PC-3 (cell line): ENCODE measurements at regions not wholly inside any gene's neighbourhood (a gene's known extent, or its start where the extent isn't known, plus 50 kb on each side); places are given as distances from the start of the nearest gene placed in this dataset.

Source experiments
- ATAC-seq: fragments of 200-7000 bp; cut with Tn5 transposase; 2 replicates; pipeline ENCODE4 v1.9.1; 2020; ENCODE audit warnings: mild to moderate bottlenecking, moderate library complexity
- BruUV-seq: library from RNA; stranded (reverse); fragments of 400-500 nt; replicated peaks from 2 replicates; lab custom pipeline; 2021; lab: Mats Ljungman, UMichigan
- CTCF ChIA-PET: fragments of 300-600 bp; sonication (Branson Sonifier 250); formaldehyde crosslinking; loops from one replicate; lab custom pipeline; 2022; ENCODE audit warnings: antibody characterized with exemption; lab: Charles Lee
- POLR2A ChIA-PET: fragments of 300-600 bp; sonication (Branson Sonifier 250); formaldehyde crosslinking; loops from one replicate; lab custom pipeline; 2022; ENCODE audit warnings: antibody characterized with exemption; ENCODE audit not compliant: unreplicated experiment; lab: Charles Lee
- DNase-seq: peaks from one replicate; pipeline ENCODE4 v3.0.0-alpha.2; 2015
- H2AFZ ChIP-seq: fragments of 300-600 bp; sonication (generic); 2 replicates; pipeline ENCODE4 v1.6.0; 2016; ENCODE audit warnings: antibody characterized with exemption, low read length
- H3F3A ChIP-seq: fragments of 300-600 bp; sonication (generic); one replicate; pipeline ENCODE4 v1.6.0; 2017; ENCODE audit warnings: antibody characterized with exemption, low read length, control low read depth, mild to moderate bottlenecking; ENCODE audit not compliant: unreplicated experiment
- H3K27ac ChIP-seq: fragments of 300-600 bp; sonication (generic); 2 replicates; pipeline ENCODE4 v1.5.1; 2016; ENCODE audit warnings: mild to moderate bottlenecking, low read length
- H3K27me3 ChIP-seq: fragments of 300-600 bp; sonication (generic); 2 replicates; pipeline ENCODE4 v1.6.1; 2016; ENCODE audit warnings: low read length, mixed read lengths
- H3K36me3 ChIP-seq: fragments of 300-600 bp; sonication (generic); 2 replicates; pipeline ENCODE4 v1.6.1; 2016; ENCODE audit warnings: low read depth, mixed run types, low read length, mixed read lengths
- H3K4me1 ChIP-seq: fragments of 300-600 bp; sonication (generic); 2 replicates; pipeline ENCODE4 v1.5.1; 2016; ENCODE audit warnings: low read length; ENCODE audit not compliant: insufficient read depth
- H3K4me2 ChIP-seq: fragments of 300-600 bp; sonication (generic); 2 replicates; pipeline ENCODE4 v1.6.0; 2016; ENCODE audit warnings: low read length
- H3K4me3 ChIP-seq: fragments of 300-600 bp; sonication (generic); 2 replicates; pipeline ENCODE4 v1.5.1; 2016; ENCODE audit warnings: mild to moderate bottlenecking, low read length, mixed read lengths
- H3K79me2 ChIP-seq: fragments of 300-600 bp; sonication (generic); 2 replicates; pipeline ENCODE4 v1.6.1; 2017; ENCODE audit warnings: low read length, mixed read lengths
- H3K9ac ChIP-seq: fragments of 300-600 bp; sonication (generic); 2 replicates; pipeline ENCODE4 v1.6.0; 2016; ENCODE audit warnings: mild to moderate bottlenecking, low read length
- H3K9me2 ChIP-seq: fragments of 300-600 bp; sonication (generic); replicated peaks from 2 replicates; pipeline ENCODE4 v1.6.1; 2016; ENCODE audit warnings: mixed run types, low read length, mixed read lengths
- H3K9me3 ChIP-seq: fragments of 300-600 bp; sonication (generic); 2 replicates; pipeline ENCODE4 v1.6.1; 2016; ENCODE audit warnings: low read length, mixed read lengths
- H4K20me1 ChIP-seq: fragments of 300-600 bp; sonication (generic); 2 replicates; pipeline ENCODE4 v1.6.1; 2016; ENCODE audit warnings: low read length, mixed read lengths
- EZH2 ChIP-seq: fragments of 300-600 bp; sonication (generic); IDR thresholded peaks from one replicate; pipeline ENCODE4 v1.6.1; 2017; ENCODE audit warnings: antibody characterized with exemption, mild to moderate bottlenecking, low read length; ENCODE audit not compliant: unreplicated experiment
- EZH2phosphoT487 ChIP-seq: fragments of 300-600 bp; sonication (generic); IDR thresholded peaks from 2 replicates; pipeline ENCODE4 v1.6.1; 2018; ENCODE audit warnings: mild to moderate bottlenecking, antibody characterized with exemption, low read length, borderline replicate concordance
- intact Hi-C: fragments of 100-400 bp; cut with micrococcal nuclease; formaldehyde crosslinking; loops from 2 replicates; pipeline ENCODE4 v1.9.0; 2023
- TF ChIP-seq, protein P1 (sequence below): fragments of 300-600 bp; sonication (generic); conservative IDR thresholded peaks from 2 replicates; pipeline ENCODE4 v1.5.1; 2017; ENCODE audit warnings: antibody characterized with exemption, low read depth, mild to moderate bottlenecking, low read length

DNA sequence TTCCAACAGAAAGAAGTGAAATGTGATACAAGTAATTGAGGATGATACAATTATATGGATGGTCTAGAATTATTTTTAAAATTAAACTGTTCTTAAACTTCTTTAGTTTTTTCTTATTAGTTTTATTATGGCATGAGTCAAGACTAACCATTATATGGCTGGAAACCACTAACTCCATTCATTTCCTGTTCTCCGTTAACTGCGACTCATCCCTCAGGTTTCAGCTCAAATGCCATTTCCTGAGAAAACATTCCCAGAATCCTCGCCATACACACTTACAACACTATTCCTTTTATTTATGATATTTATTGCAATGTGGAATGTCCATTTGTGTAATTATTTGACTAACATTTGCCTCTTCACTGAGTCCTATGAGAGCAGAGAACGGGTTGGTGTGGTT, 394.1 kb downstream of the SOX2 start:
- H4K20me1 ChIP-seq, result no peaks in the 10 kb centered on the region
- H3K4me3 ChIP-seq, result no peak overlapping the region
- POLR2A ChIA-PET, result no interaction called here
- no peak overlapping the region for H3K27ac ChIP-seq
- peaks cover 9% of the 10 kb centered on the region; the same call in 1 of the 2 replicates for H3K9me3 ChIP-seq
- H3K27me3 ChIP-seq, result 0 out of 2 replicates have a peak, but pooled peaks cover 8% of the 10 kb centered on the region
- ATAC-seq, result peak; percentile 35; the same call in 1 of the 2 replicates
- no peak overlapping the region for H3K9ac ChIP-seq
- H3K36me3 ChIP-seq, result no peaks in the 10 kb centered on the region
- intact Hi-C loops, result no loop called here
- peak; percentile 14 for DNase-seq
- H3K4me2 ChIP-seq, result no peak overlapping the region
- H2AFZ ChIP-seq, result no peak overlapping the region
- no TSS peak for BruUV-seq
- no peaks in the 10 kb centered on the region for H3K79me2 ChIP-seq
- CTCF ChIA-PET, result no interaction called here
- no peaks in the 10 kb centered on the region for H3K4me1 ChIP-seq
- no peaks in the 10 kb centered on the region for H3F3A ChIP-seq
- H3K9me2 ChIP-seq, result no peaks in the 10 kb centered on the region
- TF ChIP-seq EZH2phosphoT487, result no peak
- no peak for TF ChIP-seq EZH2
- TF ChIP-seq, protein P1, sequence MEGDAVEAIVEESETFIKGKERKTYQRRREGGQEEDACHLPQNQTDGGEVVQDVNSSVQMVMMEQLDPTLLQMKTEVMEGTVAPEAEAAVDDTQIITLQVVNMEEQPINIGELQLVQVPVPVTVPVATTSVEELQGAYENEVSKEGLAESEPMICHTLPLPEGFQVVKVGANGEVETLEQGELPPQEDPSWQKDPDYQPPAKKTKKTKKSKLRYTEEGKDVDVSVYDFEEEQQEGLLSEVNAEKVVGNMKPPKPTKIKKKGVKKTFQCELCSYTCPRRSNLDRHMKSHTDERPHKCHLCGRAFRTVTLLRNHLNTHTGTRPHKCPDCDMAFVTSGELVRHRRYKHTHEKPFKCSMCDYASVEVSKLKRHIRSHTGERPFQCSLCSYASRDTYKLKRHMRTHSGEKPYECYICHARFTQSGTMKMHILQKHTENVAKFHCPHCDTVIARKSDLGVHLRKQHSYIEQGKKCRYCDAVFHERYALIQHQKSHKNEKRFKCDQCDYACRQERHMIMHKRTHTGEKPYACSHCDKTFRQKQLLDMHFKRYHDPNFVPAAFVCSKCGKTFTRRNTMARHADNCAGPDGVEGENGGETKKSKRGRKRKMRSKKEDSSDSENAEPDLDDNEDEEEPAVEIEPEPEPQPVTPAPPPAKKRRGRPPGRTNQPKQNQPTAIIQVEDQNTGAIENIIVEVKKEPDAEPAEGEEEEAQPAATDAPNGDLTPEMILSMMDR, result no peak

DNA sequence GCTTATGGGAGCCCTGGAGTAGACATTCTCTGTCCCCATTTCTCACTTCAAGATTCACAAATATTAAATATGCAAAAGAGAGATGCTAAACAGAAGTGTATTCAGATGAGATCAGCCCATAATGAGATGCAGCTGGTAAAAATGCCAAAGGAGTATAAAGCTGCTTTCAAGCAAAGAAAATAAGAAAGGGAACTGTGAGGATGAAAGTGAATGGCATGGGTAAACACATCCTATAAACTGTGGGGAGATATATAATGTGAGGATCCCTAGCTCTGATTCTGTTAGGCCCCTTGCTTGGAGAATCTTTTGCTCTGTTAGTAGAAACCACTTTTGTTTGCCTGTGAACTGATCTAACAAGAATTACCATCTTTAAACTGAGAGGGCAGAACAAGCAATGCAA, 396.6 kb downstream of the SOX2 start:
- H3K36me3 ChIP-seq, result no peaks in the 10 kb centered on the region
- H3F3A ChIP-seq, result no peaks in the 10 kb centered on the region
- ChIA-PET POLR2A (no interaction called here), CTCF (no interaction called here)
- no peaks in the 10 kb centered on the region for H3K9me3 ChIP-seq
- H3K9ac ChIP-seq, result no peak overlapping the region
- no TSS peak for BruUV-seq
- H3K9me2 ChIP-seq, result no peaks in the 10 kb centered on the region
- H3K27ac ChIP-seq, result no peak overlapping the region
- H3K4me2 ChIP-seq, result no peak overlapping the region
- ATAC-seq, result no peak
- DNase-seq, result no peak
- H3K4me1 ChIP-seq, result no peaks in the 10 kb centered on the region
- 0 out of 2 replicates have a peak, but pooled peaks cover 6% of the 10 kb centered on the region for H3K27me3 ChIP-seq
- intact Hi-C loops, result no loop called here
- H3K79me2 ChIP-seq, result no peaks in the 10 kb centered on the region
- no peaks in the 10 kb centered on the region for H4K20me1 ChIP-seq
- no peak overlapping the region for H2AFZ ChIP-seq
- TF ChIP-seq, protein P1, result no peak
- TF ChIP-seq EZH2, result no peak
- no peak for TF ChIP-seq EZH2phosphoT487
- no peak overlapping the region for H3K4me3 ChIP-seq

DNA sequence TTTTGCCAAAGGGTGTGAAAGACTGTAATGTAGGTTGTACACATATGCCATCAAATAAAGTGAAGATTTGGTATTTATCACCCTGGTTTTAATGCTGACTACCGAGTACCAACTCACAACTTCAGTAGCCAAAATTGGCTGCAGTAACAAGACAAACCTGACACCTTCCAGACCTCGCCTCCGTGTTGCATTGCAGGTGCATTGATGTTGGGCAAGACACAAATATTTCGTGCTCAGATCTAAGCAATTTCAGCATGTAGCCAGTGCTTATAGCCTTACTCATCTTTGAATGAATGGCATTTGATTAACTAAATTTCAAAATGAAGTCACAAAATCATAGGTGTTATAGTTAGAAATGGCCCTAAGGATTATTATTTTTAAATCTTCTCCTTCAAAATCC, 400.2 kb downstream of the SOX2 start:
- Histone ChIP-seq H3K9me3 (no peaks in the 10 kb centered on the region), H3K27me3 (0 out of 2 replicates have a peak, but pooled peaks cover 6% of the 10 kb centered on the region), H3F3A (no peaks in the 10 kb centered on the region), H3K79me2 (no peaks in the 10 kb centered on the region), H3K36me3 (no peaks in the 10 kb centered on the region), H3K9ac (no peak overlapping the region), H3K4me2 (no peak overlapping the region), H3K9me2 (no peaks in the 10 kb centered on the region), H4K20me1 (no peaks in the 10 kb centered on the region), H2AFZ (no peak overlapping the region), H3K4me3 (no peak overlapping the region), H3K4me1 (no peaks in the 10 kb centered on the region), H3K27ac (no peak overlapping the region)
- ChIA-PET POLR2A (interaction anchor here (0.5 kb wide), 1 partner anchor 43 kb away, joined by 8 read pairs; no protein-coding TSS in a partner anchor), CTCF (no interaction called here)
- DNase-seq (no peak), ATAC-seq (no peak)
- intact Hi-C loops, result no loop called here
- no TSS peak for BruUV-seq
- TF ChIP-seq EZH2 (no peak), EZH2phosphoT487 (no peak)
- TF ChIP-seq, protein P1, result no peak
